Kidney (tissue), 13 donors: ENCODE measurements at regions not wholly inside any gene's neighbourhood (a gene's known extent, or its start where the extent isn't known, plus 50 kb on each side); places are given as distances from the start of the nearest gene placed in this dataset.

ENCODE experiments used
- DNase-seq, 5 donors: peaks; one replicate each; pipeline ENCODE4 v3.0.0-alpha.2; 2013 to 2020
- FAIRE-seq: peaks from 2 replicates; lab custom pipeline; 2012; peaks lifted over from hg19 to GRCh38; lab: Jason Lieb, UNC
- H3K27ac ChIP-seq, 2 donors: one replicate each; pipeline ENCODE4 v1.7.0; 2013; ENCODE audit warnings: low read depth in 2 of 2, low read length in 2 of 2, inconsistent platforms in 1 of 2
- H3K27me3 ChIP-seq: one replicate; pipeline ENCODE4 v1.7.1; 2013; ENCODE audit warnings: low read length, inconsistent platforms; ENCODE audit not compliant: control insufficient read depth, insufficient read depth
- H3K36me3 ChIP-seq, 3 donors: one replicate each; pipeline versions ENCODE4 v1.7.0 to v1.7.1; 2013; ENCODE audit warnings: low read length in 3 of 3, control low read depth in 1 of 3, inconsistent platforms in 1 of 3; ENCODE audit not compliant: insufficient read depth in 3 of 3, control insufficient read depth in 2 of 3
- H3K4me1 ChIP-seq, 3 donors: one replicate each; pipeline versions ENCODE4 v1.7.0 to v1.7.1; 2013; ENCODE audit warnings: low read length in 3 of 3, inconsistent platforms in 1 of 3, low read depth in 1 of 3; ENCODE audit not compliant: control insufficient read depth in 2 of 3, insufficient read depth in 2 of 3
- H3K4me3 ChIP-seq, 3 donors: one replicate each; pipeline versions ENCODE4 v1.7.0 to v1.8.1; 2013; ENCODE audit warnings: low read length in 3 of 3, control low read depth in 1 of 3, inconsistent platforms in 1 of 3
- H3K9ac ChIP-seq, 3 donors: one replicate each; pipeline versions ENCODE4 v1.7.0 to v1.7.1; 2013; ENCODE audit warnings: low read length in 3 of 3, control low read depth in 1 of 3, inconsistent platforms in 1 of 3
- H3K9me3 ChIP-seq, 3 donors: one replicate each; pipeline versions ENCODE4 v1.7.0 to v1.7.1; 2013; ENCODE audit warnings: low read length in 3 of 3, control low read depth in 1 of 3, inconsistent platforms in 1 of 3; ENCODE audit not compliant: control insufficient read depth in 2 of 3, insufficient read depth in 1 of 3
- intact Hi-C: fragments of 100-400 bp; cut with DNase I; formaldehyde crosslinking; loops from one replicate; pipeline ENCODE4 v1.11.1; 2022
- TF ChIP-seq, protein P1 (sequence below): IDR thresholded peaks from 3 replicates; pipeline ENCODE4 v1.5.1; 2012; ENCODE audit warnings: mild to moderate bottlenecking, moderate library complexity, borderline replicate concordance; ENCODE audit not compliant: insufficient read depth; ENCODE audit errors: extremely low read depth
- donor health status: control.
- donor health status: control.
- donor health status: control.
- donor health status: control.
- donor health status: control.
- donor health status: DM: yes; HTN: yes; CAD: no.
- donor health status: Normal renal cell carcinoma (clear cell type).

- intact Hi-C loops: no loop called here
Measured at GRCh38 chr13:89951341-89951740, 1396.1 kb upstream of the MIR17HG start.

DNA sequence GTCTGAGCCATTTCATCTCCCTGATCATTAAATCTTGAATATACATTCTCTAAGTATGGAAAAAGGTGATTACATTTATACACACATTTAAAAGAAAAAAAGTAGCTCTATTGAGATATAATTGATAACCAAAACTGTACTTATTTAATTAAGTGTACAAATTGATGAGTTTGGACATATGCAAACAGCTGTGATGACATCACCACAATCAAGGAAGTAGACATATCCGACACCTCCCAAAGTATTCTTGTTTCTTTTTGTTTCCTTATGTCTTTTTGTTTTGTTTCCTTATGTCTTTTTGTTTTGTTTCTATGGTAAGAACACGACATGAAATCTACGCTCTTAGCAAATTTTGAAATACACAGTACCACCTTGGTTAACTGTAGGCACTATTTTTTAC, 1393.9 kb upstream of the MIR17HG start:
- FAIRE-seq: no peak
- H3K9ac ChIP-seq: no peak overlapping the region

More at GRCh38 chr13:89951341-89951740, 1396.1 kb upstream of the MIR17HG start:
- no peak overlapping the region for H3K9ac ChIP-seq
- H3K36me3 ChIP-seq: no peaks in the 10 kb centered on the region
- FAIRE-seq: no peak
- H3K9me3 ChIP-seq: no peaks in the 10 kb centered on the region
- no peaks in the 10 kb centered on the region for H3K4me1 ChIP-seq
- no peak overlapping the region for H3K4me3 ChIP-seq
- no peak for DNase-seq
- TF ChIP-seq, protein P1, sequence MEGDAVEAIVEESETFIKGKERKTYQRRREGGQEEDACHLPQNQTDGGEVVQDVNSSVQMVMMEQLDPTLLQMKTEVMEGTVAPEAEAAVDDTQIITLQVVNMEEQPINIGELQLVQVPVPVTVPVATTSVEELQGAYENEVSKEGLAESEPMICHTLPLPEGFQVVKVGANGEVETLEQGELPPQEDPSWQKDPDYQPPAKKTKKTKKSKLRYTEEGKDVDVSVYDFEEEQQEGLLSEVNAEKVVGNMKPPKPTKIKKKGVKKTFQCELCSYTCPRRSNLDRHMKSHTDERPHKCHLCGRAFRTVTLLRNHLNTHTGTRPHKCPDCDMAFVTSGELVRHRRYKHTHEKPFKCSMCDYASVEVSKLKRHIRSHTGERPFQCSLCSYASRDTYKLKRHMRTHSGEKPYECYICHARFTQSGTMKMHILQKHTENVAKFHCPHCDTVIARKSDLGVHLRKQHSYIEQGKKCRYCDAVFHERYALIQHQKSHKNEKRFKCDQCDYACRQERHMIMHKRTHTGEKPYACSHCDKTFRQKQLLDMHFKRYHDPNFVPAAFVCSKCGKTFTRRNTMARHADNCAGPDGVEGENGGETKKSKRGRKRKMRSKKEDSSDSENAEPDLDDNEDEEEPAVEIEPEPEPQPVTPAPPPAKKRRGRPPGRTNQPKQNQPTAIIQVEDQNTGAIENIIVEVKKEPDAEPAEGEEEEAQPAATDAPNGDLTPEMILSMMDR: no peak
- no peaks in the 10 kb centered on the region for H3K27me3 ChIP-seq
- H3K27ac ChIP-seq: no peak overlapping the region

DNA sequence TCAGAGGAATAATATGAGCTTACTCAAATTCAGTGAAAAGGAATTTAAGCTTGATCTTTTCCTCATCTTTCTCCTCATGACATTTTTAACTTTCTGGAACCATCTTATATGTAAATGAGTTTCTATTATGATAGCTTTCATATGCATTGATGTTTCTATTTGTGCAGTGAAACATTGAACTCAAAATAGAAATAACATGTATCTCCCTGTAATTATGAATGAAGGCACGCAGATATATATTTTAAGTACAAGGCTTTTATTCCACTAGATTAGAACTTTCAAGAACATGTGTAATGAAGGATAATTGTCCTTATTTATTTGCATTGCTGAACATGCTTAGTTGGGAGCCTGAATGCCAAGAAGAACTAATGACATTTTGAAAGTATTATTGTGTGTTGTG, 1391.7 kb upstream of the MIR17HG start:
- FAIRE-seq (no peak), DNase-seq (no peak)
- no peak overlapping the region for H3K27ac ChIP-seq
- no peaks in the 10 kb centered on the region for H3K36me3 ChIP-seq
- H3K9me3 ChIP-seq: no peaks in the 10 kb centered on the region
- TF ChIP-seq, protein P1: no peak
- H3K27me3 ChIP-seq: no peaks in the 10 kb centered on the region
- no peak overlapping the region for H3K4me3 ChIP-seq
- H3K4me1 ChIP-seq: no peaks in the 10 kb centered on the region
- intact Hi-C loops: no loop called here
- no peak overlapping the region for H3K9ac ChIP-seq

More for the DNA sequence above, 1393.9 kb upstream of the MIR17HG start:
- Histone ChIP-seq H3K27ac (no peak overlapping the region), H3K4me1 (no peaks in the 10 kb centered on the region), H3K36me3 (no peaks in the 10 kb centered on the region), H3K27me3 (no peaks in the 10 kb centered on the region), H3K9me3 (no peaks in the 10 kb centered on the region), H3K4me3 (no peak overlapping the region)
- TF ChIP-seq, protein P1: no peak
- intact Hi-C loops: no loop called here
- DNase-seq: no peak

DNA sequence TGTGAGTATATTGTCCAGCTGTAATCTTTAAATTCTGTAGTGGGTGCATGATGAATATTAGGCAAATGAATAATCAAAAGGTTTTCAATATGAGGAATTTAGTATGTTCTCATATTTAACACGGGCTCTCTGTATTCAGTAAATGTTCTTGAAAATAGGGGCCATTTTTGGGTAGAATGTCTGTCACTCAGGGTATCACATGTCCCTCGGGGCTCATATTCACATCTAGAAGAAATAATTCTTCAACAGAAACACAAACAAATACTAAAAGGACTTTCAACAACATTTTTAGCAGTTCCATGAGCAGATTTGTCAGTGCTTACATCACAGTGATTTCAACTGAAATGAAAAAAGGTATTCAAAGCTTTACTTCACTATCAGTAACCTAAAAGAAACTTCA, 1388.4 kb upstream of the MIR17HG start:
- Histone ChIP-seq H3K4me3 (no peak overlapping the region), H3K36me3 (no peaks in the 10 kb centered on the region), H3K27ac (no peak overlapping the region), H3K9ac (no peak overlapping the region), H3K4me1 (no peaks in the 10 kb centered on the region), H3K27me3 (no peaks in the 10 kb centered on the region), H3K9me3 (no peaks in the 10 kb centered on the region)
- DNase-seq (no peak), FAIRE-seq (no peak)
- TF ChIP-seq, protein P1: no peak
- intact Hi-C loops: no loop called here
